GM23338 (cell line): ENCODE measurements at regions not wholly inside any gene's neighbourhood (a gene's known extent, or its start where the extent isn't known, plus 50 kb on each side); places are given as distances from the start of the nearest gene placed in this dataset.

Experiments used
- CREB1 ChIP-seq: fragments of 250-450 bp; sonication (Bioruptor Pico); IDR thresholded peaks from 2 replicates; pipeline ENCODE4 v1.5.0; 2020; ENCODE audit warnings: low read depth, mild to moderate bottlenecking, moderate library complexity
- EZH2 ChIP-seq: fragments of 200-600 bp; sonication (generic); IDR thresholded peaks from one replicate; pipeline ENCODE4 v1.8.0; 2017; ENCODE audit warnings: antibody characterized with exemption, mild to moderate bottlenecking, low read depth; ENCODE audit not compliant: unreplicated experiment
- EZH2phosphoT487 ChIP-seq: fragments of 200-600 bp; sonication (generic); IDR thresholded peaks from one replicate; pipeline ENCODE4 v1.8.1; 2018; ENCODE audit warnings: antibody characterized with exemption; ENCODE audit not compliant: unreplicated experiment
- JUNB ChIP-seq: IDR thresholded peaks from one replicate; pipeline ENCODE4 v1.6.1; 2016; ENCODE audit warnings: antibody characterized with exemption; ENCODE audit not compliant: unreplicated experiment
- POLR2AphosphoS5 ChIP-seq: IDR thresholded peaks from 2 replicates; pipeline ENCODE4 v1.6.1; 2016; ENCODE audit warnings: antibody characterized with exemption, low read depth
- REST ChIP-seq: IDR thresholded peaks from one replicate; pipeline ENCODE4 v1.6.1; 2018; ENCODE audit warnings: antibody characterized with exemption; ENCODE audit not compliant: unreplicated experiment
- TF ChIP-seq, protein P1 (sequence below), 2 experiments: fragments of 200-600 bp in 1 of 2; sonication (generic) in 1 of 2; conservative IDR thresholded peaks; 2 replicates each; pipeline versions ENCODE4 v1.5.1 to v1.6.1; 2016 to 2017; ENCODE audit warnings: antibody characterized with exemption in 2 of 2, low read depth in 2 of 2, mild to moderate bottlenecking in 2 of 2, moderate library complexity in 1 of 2
- TF ChIP-seq, protein P2 (sequence below): IDR thresholded peaks from 2 replicates; pipeline ENCODE4 v1.6.1; 2016; ENCODE audit warnings: antibody characterized with exemption

DNA sequence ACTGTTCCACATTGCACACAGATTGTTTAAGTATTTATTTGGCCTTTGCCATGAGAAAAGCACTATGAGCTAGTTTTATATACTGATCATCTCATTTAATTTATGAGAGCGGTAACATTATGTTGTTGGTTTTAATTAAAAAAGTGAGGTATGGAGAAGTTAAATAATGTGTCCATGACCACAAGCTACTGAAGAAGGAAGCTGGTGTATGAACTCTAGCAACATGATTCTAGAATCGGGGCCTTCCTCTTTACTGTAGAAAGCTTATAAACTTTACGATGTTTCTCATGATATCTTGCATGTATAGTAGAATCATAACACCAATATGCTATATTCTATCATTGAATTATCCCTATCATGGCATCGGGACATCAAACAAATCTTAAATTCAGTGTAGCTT is 52.9 kb upstream of the CDH18 start:
- TF ChIP-seq, protein P1, sequence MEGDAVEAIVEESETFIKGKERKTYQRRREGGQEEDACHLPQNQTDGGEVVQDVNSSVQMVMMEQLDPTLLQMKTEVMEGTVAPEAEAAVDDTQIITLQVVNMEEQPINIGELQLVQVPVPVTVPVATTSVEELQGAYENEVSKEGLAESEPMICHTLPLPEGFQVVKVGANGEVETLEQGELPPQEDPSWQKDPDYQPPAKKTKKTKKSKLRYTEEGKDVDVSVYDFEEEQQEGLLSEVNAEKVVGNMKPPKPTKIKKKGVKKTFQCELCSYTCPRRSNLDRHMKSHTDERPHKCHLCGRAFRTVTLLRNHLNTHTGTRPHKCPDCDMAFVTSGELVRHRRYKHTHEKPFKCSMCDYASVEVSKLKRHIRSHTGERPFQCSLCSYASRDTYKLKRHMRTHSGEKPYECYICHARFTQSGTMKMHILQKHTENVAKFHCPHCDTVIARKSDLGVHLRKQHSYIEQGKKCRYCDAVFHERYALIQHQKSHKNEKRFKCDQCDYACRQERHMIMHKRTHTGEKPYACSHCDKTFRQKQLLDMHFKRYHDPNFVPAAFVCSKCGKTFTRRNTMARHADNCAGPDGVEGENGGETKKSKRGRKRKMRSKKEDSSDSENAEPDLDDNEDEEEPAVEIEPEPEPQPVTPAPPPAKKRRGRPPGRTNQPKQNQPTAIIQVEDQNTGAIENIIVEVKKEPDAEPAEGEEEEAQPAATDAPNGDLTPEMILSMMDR (conservative IDR thresholded peaks at IDR 0.05; ENCODE audit: low read depth in 2 of 2), result no peak
- TF ChIP-seq, protein P2, sequence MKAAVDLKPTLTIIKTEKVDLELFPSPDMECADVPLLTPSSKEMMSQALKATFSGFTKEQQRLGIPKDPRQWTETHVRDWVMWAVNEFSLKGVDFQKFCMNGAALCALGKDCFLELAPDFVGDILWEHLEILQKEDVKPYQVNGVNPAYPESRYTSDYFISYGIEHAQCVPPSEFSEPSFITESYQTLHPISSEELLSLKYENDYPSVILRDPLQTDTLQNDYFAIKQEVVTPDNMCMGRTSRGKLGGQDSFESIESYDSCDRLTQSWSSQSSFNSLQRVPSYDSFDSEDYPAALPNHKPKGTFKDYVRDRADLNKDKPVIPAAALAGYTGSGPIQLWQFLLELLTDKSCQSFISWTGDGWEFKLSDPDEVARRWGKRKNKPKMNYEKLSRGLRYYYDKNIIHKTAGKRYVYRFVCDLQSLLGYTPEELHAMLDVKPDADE, result no peak
- TF ChIP-seq POLR2AphosphoS5 (no peak), JUNB (no peak), EZH2 (no peak), EZH2phosphoT487 (no peak), REST (no peak), CREB1 (CRISPR knock-in tag) (no peak)
